HepG2 (cell line): ENCODE measurements at regions not wholly inside any gene's neighbourhood (a gene's known extent, or its start where the extent isn't known, plus 50 kb on each side); places are given as distances from the start of the nearest gene placed in this dataset.

Experiments
- ATAC-seq: fragments of 200-7000 bp; cut with Tn5 transposase; 3 replicates; pipeline ENCODE4 v1.9.1; 2020; ENCODE audit warnings: mild to moderate bottlenecking, moderate library complexity
- BruUV-seq: library from RNA; stranded (reverse); fragments of 400-500 nt; replicated peaks from 2 replicates; lab custom pipeline; 2021; lab: Mats Ljungman, UMichigan
- CTCF ChIA-PET: fragments of 300-600 bp; formaldehyde crosslinking; extraction: SDS; loops from one replicate; lab custom pipeline; 2021; ENCODE audit warnings: low total read pairs, inconsistent platforms, low intra/inter-chr PET ratio; lab: Yijun Ruan, JAX
- POLR2A ChIA-PET: fragments of 350-600 bp; sonication (Branson Sonifier 250); formaldehyde crosslinking; loops from one replicate; lab custom pipeline; 2020; ENCODE audit warnings: antibody characterized with exemption, inconsistent platforms; lab: Yijun Ruan, JAX
- DNase-seq: peaks from one replicate; pipeline ENCODE4 v3.0.0-alpha.2; 2015; ENCODE audit warnings: low spot score
- FAIRE-seq: peaks from 3 replicates; lab custom pipeline; 2011; peaks lifted over from hg19 to GRCh38; lab: Jason Lieb, UNC
- H2AFZ ChIP-seq: one replicate; pipeline ENCODE4 v1.6.1; 2011; ENCODE audit warnings: low read length, inconsistent platforms
- H3K27ac ChIP-seq: fragments of 300-600 bp; 3 replicates; pipeline ENCODE4 v1.8.0; 2011; ENCODE audit warnings: mixed run types, mild to moderate bottlenecking, mixed read lengths, low read length, inconsistent platforms; ENCODE audit not compliant: insufficient read depth; ENCODE audit errors: extremely low read length
- H3K27me3 ChIP-seq, 2 experiments: fragments of 200-600 bp in 1 of 2; 2 replicates in 1 of 2; 3 replicates in 1 of 2; pipeline versions ENCODE4 v1.6.0 to v1.8.0; 2011; ENCODE audit warnings: low read length in 2 of 2, mild to moderate bottlenecking in 2 of 2, moderate library complexity in 2 of 2, inconsistent platforms in 1 of 2; ENCODE audit not compliant: insufficient read depth in 2 of 2, control insufficient read depth in 1 of 2
- H3K36me3 ChIP-seq, 2 experiments: fragments of 200-600 bp in 1 of 2; replicated peaks in 1 of 2; 2 replicates in 1 of 2; 3 replicates in 1 of 2; pipeline versions ENCODE4 v1.5.1 to v1.8.0; 2011; ENCODE audit warnings: low read length in 2 of 2, inconsistent platforms in 1 of 2; ENCODE audit not compliant: insufficient read depth in 2 of 2, control insufficient read depth in 1 of 2
- H3K4me1 ChIP-seq: 2 replicates; pipeline ENCODE4 v1.5.1; 2012; ENCODE audit warnings: low read length, inconsistent platforms; ENCODE audit not compliant: insufficient read depth
- H3K4me2 ChIP-seq: 2 replicates; pipeline ENCODE4 v1.6.0; 2011; ENCODE audit warnings: low read depth, low read length, inconsistent platforms
- H3K4me3 ChIP-seq, 3 experiments: fragments of 200-600 bp in 1 of 3; sonication (generic), shearing (Covaris generic) in 1 of 3; replicated peaks in 1 of 3; 2 replicates each; pipeline ENCODE4 v1.5.1; 2011 to 2016; ENCODE audit warnings: low read length in 3 of 3, inconsistent platforms in 2 of 3, low read depth in 2 of 3, mild to moderate bottlenecking in 2 of 3, control low read depth in 1 of 3, mixed read lengths in 1 of 3; ENCODE audit not compliant: insufficient read depth in 1 of 3
- H3K79me2 ChIP-seq: one replicate; pipeline ENCODE4 v1.6.1; 2011; ENCODE audit warnings: low read length, inconsistent platforms; ENCODE audit not compliant: insufficient read depth
- H3K9ac ChIP-seq: 2 replicates; pipeline ENCODE4 v1.6.0; 2011; ENCODE audit warnings: mild to moderate bottlenecking, low read depth, low read length, inconsistent platforms; ENCODE audit not compliant: insufficient read depth
- H3K9me3 ChIP-seq: 2 replicates; pipeline ENCODE4 v1.5.1; 2012; ENCODE audit warnings: mild to moderate bottlenecking, low read length
- H4K20me1 ChIP-seq: 2 replicates; pipeline ENCODE4 v1.6.0; 2011; ENCODE audit warnings: inconsistent platforms, mild to moderate bottlenecking, low read length, moderate library complexity; ENCODE audit not compliant: insufficient read depth
- CBX2 ChIP-seq, 2 experiments: fragments of 200-600 bp in 1 of 2; sonication (generic); formaldehyde crosslinking in 1 of 2; IDR thresholded peaks; 2 replicates each; pipeline versions ENCODE4 v1.7.0 to v1.8.1; 2018 to 2022; ENCODE audit warnings: low read depth in 2 of 2, low read length in 1 of 2, mild to moderate bottlenecking in 1 of 2, missing genetic modification reagents in 1 of 2
- FLYWCH1 ChIP-seq: sonication (generic); formaldehyde crosslinking; IDR thresholded peaks from 2 replicates; pipeline ENCODE4 v1.8.1; 2023; ENCODE audit warnings: mild to moderate bottlenecking, missing genetic modification reagents
- HNF4G ChIP-seq, 2 experiments: sonication (generic) in 1 of 2; formaldehyde crosslinking in 1 of 2; IDR thresholded peaks; 2 replicates each; pipeline versions ENCODE4 v1.4.0 to v1.6.1; 2011 to 2020; ENCODE audit warnings: borderline replicate concordance in 2 of 2, low read depth in 2 of 2, mild to moderate bottlenecking in 2 of 2, low read length in 1 of 2, missing genetic modification reagents in 1 of 2, moderate library complexity in 1 of 2
- IKZF4 ChIP-seq: sonication (generic); formaldehyde crosslinking; IDR thresholded peaks from 2 replicates; pipeline ENCODE4 v1.5.1; 2020; ENCODE audit warnings: borderline replicate concordance, mild to moderate bottlenecking, low read depth, missing genetic modification reagents; ENCODE audit errors: not compliant biosample characterization
- NFYB ChIP-seq: sonication (generic); formaldehyde crosslinking; IDR thresholded peaks from 2 replicates; pipeline ENCODE4 v1.4.0; 2020; ENCODE audit warnings: missing genetic modification reagents
- POLR2G ChIP-seq: fragments of 200-400 bp; formaldehyde crosslinking; IDR thresholded peaks from 2 replicates; pipeline ENCODE4 v1.6.1; 2018; ENCODE audit warnings: mild to moderate bottlenecking, low read depth, low read length, moderate library complexity
- TBP ChIP-seq: sonication (generic); formaldehyde crosslinking; IDR thresholded peaks from 2 replicates; pipeline ENCODE4 v1.5.0; 2020; ENCODE audit warnings: missing genetic modification reagents
- TRIM24 ChIP-seq: sonication (generic); formaldehyde crosslinking; IDR thresholded peaks from 2 replicates; pipeline ENCODE4 v1.8.0; 2022; ENCODE audit warnings: mild to moderate bottlenecking, missing genetic modification reagents
- YEATS4 ChIP-seq: sonication (generic); formaldehyde crosslinking; IDR thresholded peaks from 2 replicates; pipeline ENCODE4 v1.4.0; 2020; ENCODE audit warnings: missing genetic modification reagents, borderline replicate concordance
- ZNF580 ChIP-seq: IDR thresholded peaks from 2 replicates; pipeline ENCODE4 v1.6.1; 2016; ENCODE audit warnings: low read depth, borderline replicate concordance
- WGBS: methylation state at CpG from one replicate; pipeline ENCODE4 v1.1.6; 2017; ENCODE audit warnings: low lambda C conversion rate; 5-methylcytosine and 5-hydroxymethylcytosine counted together
- in situ Hi-C: cut with HindIII; loops from 2 replicates; pipeline ENCODE4 v1.10.0; 2017; ENCODE audit warnings: low pct_unique_long_range_greater_than_20kb; ENCODE audit not compliant: extremely low pct_ligation_motif_present
- intact Hi-C: fragments of 100-400 bp; cut with micrococcal nuclease; formaldehyde crosslinking; loops from one replicate; pipeline ENCODE4 v1.10.0; 2022; ENCODE audit not compliant: unreplicated experiment
- TF ChIP-seq, protein P1 (sequence below): sonication (generic); formaldehyde crosslinking; IDR thresholded peaks from 2 replicates; pipeline ENCODE4 v1.9.0; 2021; ENCODE audit warnings: missing genetic modification reagents, borderline replicate concordance

GRCh38 chr13:80973721-80974120 lies 632.8 kb upstream of the SPRY2 start:
- Histone ChIP-seq H3K27ac (no peak overlapping the region), H3K79me2 (no peaks in the 10 kb centered on the region), H4K20me1 (no peaks in the 10 kb centered on the region), H3K27me3 (no peaks in the 10 kb centered on the region; a peak in 1 of 5 replicates), H3K9me3 (no peaks in the 10 kb centered on the region), H3K9ac (no peak overlapping the region), H3K4me3 (no peak overlapping the region), H3K36me3 (no peaks in the 10 kb centered on the region), H2AFZ (no peak overlapping the region), H3K4me1 (peaks cover 11% of the 10 kb centered on the region), H3K4me2 (no peak overlapping the region)
- POLR2A ChIA-PET: no interaction called here
- CTCF ChIA-PET: no interaction called here
- FAIRE-seq (no peak), DNase-seq (no peak), ATAC-seq (no peak)
- no TSS peak for BruUV-seq
- in situ Hi-C loops (no loop called here), intact Hi-C loops (no loop called here)
- no peak for TF ChIP-seq NFYB (CRISPR knock-in tag)
- TF ChIP-seq YEATS4 (CRISPR knock-in tag): no peak
- TF ChIP-seq FLYWCH1 (CRISPR knock-in tag): no peak
- TF ChIP-seq ZNF580 (CRISPR knock-in tag): no peak
- TF ChIP-seq POLR2G: no peak
- TF ChIP-seq TBP (CRISPR knock-in tag): no peak
- no peak for TF ChIP-seq CBX2 (IDR thresholded peaks at IDR 0.05; ENCODE audit: low read depth, low read length)
- TF ChIP-seq CBX2 (CRISPR knock-in tag; IDR thresholded peaks at IDR 0.05; ENCODE audit: low read depth): no peak
- no peak for TF ChIP-seq HNF4G (IDR thresholded peaks at IDR 0.05; ENCODE audit: borderline replicate concordance, low read depth, low read length)
- TF ChIP-seq HNF4G (CRISPR knock-in tag; IDR thresholded peaks at IDR 0.05; ENCODE audit: borderline replicate concordance, low read depth): no peak
- TF ChIP-seq TRIM24 (CRISPR knock-in tag): no peak
- TF ChIP-seq, protein P1, sequence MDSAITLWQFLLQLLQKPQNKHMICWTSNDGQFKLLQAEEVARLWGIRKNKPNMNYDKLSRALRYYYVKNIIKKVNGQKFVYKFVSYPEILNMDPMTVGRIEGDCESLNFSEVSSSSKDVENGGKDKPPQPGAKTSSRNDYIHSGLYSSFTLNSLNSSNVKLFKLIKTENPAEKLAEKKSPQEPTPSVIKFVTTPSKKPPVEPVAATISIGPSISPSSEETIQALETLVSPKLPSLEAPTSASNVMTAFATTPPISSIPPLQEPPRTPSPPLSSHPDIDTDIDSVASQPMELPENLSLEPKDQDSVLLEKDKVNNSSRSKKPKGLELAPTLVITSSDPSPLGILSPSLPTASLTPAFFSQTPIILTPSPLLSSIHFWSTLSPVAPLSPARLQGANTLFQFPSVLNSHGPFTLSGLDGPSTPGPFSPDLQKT (CRISPR knock-in tag): no peak
- no peak for TF ChIP-seq IKZF4 (CRISPR knock-in tag)
- WGBS: 78% methylated on average over 2 of the region's 2 CpGs
